HEK293 (cell line): ENCODE measurements at regions not wholly inside any gene's neighbourhood (a gene's known extent, or its start where the extent isn't known, plus 50 kb on each side); places are given as distances from the start of the nearest gene placed in this dataset.

Experiments
- HOXA7 ChIP-seq: sonication (generic); formaldehyde crosslinking; IDR thresholded peaks from 2 replicates; pipeline ENCODE4 v1.8.1; 2022; ENCODE audit warnings: missing genetic modification reagents, borderline replicate concordance
- ZNF274 ChIP-seq, 2 experiments: fragments of 200-500 bp in 1 of 2; fragments of 450-650 bp in 1 of 2; sonication (Bioruptor generic) in 1 of 2; formaldehyde crosslinking in 1 of 2; IDR thresholded peaks; 2 replicates each; pipeline versions ENCODE4 v1.5.1 to v1.6.1; 2014 to 2016; ENCODE audit warnings: borderline replicate concordance in 1 of 2, inconsistent platforms in 1 of 2, low read length in 1 of 2, missing biosample characterization in 1 of 2, missing genetic modification characterization in 1 of 2
- TF ChIP-seq, protein P1 (sequence below): fragments of 450-650 bp; formaldehyde crosslinking; IDR thresholded peaks from 2 replicates; pipeline ENCODE4 v1.5.1; 2016; ENCODE audit warnings: missing biosample characterization, missing genetic modification characterization

DNA sequence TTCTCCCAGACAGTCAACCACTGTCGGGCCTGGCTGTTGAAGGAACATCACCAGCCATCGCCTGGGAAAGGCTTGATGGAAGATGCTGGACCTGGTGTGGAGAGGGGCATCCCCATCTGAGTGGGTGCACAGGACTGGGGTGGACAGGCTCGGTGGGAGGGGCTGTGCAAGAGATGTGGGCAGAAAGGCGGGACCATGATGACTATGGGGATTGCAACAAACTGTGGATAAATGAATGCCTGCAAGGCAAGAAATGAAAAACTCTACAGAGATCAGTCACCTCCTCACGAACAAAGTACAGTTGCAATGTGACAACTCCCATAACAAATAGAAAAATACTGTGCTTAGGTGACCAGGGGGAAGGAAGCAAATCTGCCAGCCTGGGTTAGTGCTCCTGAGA is 171.9 kb upstream of the GPR12 start:
- TF ChIP-seq HOXA7 (CRISPR knock-in tag) (no peak), ZNF274 (IDR thresholded peaks at IDR 0.05; ENCODE audit: low read length) (no peak), ZNF274 (tag by site-specific recombination; IDR thresholded peaks at IDR 0.05; ENCODE audit: borderline replicate concordance) (no peak)
- TF ChIP-seq, protein P1, sequence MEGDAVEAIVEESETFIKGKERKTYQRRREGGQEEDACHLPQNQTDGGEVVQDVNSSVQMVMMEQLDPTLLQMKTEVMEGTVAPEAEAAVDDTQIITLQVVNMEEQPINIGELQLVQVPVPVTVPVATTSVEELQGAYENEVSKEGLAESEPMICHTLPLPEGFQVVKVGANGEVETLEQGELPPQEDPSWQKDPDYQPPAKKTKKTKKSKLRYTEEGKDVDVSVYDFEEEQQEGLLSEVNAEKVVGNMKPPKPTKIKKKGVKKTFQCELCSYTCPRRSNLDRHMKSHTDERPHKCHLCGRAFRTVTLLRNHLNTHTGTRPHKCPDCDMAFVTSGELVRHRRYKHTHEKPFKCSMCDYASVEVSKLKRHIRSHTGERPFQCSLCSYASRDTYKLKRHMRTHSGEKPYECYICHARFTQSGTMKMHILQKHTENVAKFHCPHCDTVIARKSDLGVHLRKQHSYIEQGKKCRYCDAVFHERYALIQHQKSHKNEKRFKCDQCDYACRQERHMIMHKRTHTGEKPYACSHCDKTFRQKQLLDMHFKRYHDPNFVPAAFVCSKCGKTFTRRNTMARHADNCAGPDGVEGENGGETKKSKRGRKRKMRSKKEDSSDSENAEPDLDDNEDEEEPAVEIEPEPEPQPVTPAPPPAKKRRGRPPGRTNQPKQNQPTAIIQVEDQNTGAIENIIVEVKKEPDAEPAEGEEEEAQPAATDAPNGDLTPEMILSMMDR (tag by site-specific recombination), result no peak
